K562 (cell line): ENCODE measurements at regions not wholly inside any gene's neighbourhood (a gene's known extent, or its start where the extent isn't known, plus 50 kb on each side); places are given as distances from the start of the nearest gene placed in this dataset.

Experiments
- CTCF ChIP-seq, 3 experiments: IDR thresholded peaks in 2 of 3; conservative IDR thresholded peaks in 1 of 3; 2 replicates each; pipeline ENCODE4 v1.5.1; 2011 to 2012; ENCODE audit warnings: low read length in 3 of 3, mild to moderate bottlenecking in 3 of 3, control low read depth in 2 of 3, improper control_type of control experiment in 1 of 3, inconsistent platforms in 1 of 3, low read depth in 1 of 3, mixed read lengths in 1 of 3, moderate library complexity in 1 of 3; ENCODE audit not compliant: insufficient read depth in 2 of 3
- EP300 ChIP-seq: IDR thresholded peaks from 2 replicates; pipeline ENCODE4 v1.6.1; 2012; ENCODE audit warnings: low read length, improper control_type of control experiment
- EZH2 ChIP-seq: IDR thresholded peaks from 2 replicates; pipeline ENCODE4 v1.6.1; 2012; ENCODE audit warnings: low read depth, mild to moderate bottlenecking, inconsistent platforms, low read length, borderline replicate concordance
- HNRNPH1 ChIP-seq: fragments of 200-400 bp; formaldehyde crosslinking; optimal IDR thresholded peaks from 2 replicates; pipeline ENCODE3; 2017; ENCODE audit warnings: low read depth, mild to moderate bottlenecking, low read length, moderate library complexity
- MLLT1 ChIP-seq, 2 experiments: fragments of 450-650 bp; IDR thresholded peaks; 2 replicates each; pipeline ENCODE4 v1.6.1; 2016
- REST ChIP-seq, 2 experiments: fragments of 450-650 bp; formaldehyde crosslinking in 1 of 2; IDR thresholded peaks; 2 replicates each; pipeline versions ENCODE4 v1.4.0 to v1.6.1; 2014 to 2020; ENCODE audit warnings: mild to moderate bottlenecking in 2 of 2, borderline replicate concordance in 1 of 2, low read depth in 1 of 2
- ZZZ3 ChIP-seq: fragments of 450-650 bp; IDR thresholded peaks from 2 replicates; pipeline ENCODE4 v1.6.1; 2016; ENCODE audit warnings: antibody characterized with exemption, mild to moderate bottlenecking, moderate library complexity
- TF ChIP-seq, protein P1 (sequence below), 2 experiments: fragments of 150-350 bp in 1 of 2; IDR thresholded peaks; 2 replicates each; pipeline ENCODE4 v1.6.1; 2012 to 2016; ENCODE audit warnings: low read depth in 2 of 2, low read length in 2 of 2, mild to moderate bottlenecking in 1 of 2, moderate library complexity in 1 of 2

- TF ChIP-seq CTCF (IDR thresholded peaks at IDR 0.05 in 2 of 3, conservative IDR thresholded peaks at IDR 0.05 in 1 of 3; ENCODE audit: insufficient read depth in 2 of 3, low read depth in 1 of 3, low read length in 3 of 3) (no peak), HNRNPH1 (no peak), EZH2 (no peak), MLLT1 (IDR thresholded peaks at IDR 0.05) (no peak), REST (IDR thresholded peaks at IDR 0.05; ENCODE audit: borderline replicate concordance) (no peak), REST (CRISPR knock-in tag; IDR thresholded peaks at IDR 0.05; ENCODE audit: low read depth) (no peak), ZZZ3 (no peak), EP300 (no peak)
- TF ChIP-seq, protein P1, sequence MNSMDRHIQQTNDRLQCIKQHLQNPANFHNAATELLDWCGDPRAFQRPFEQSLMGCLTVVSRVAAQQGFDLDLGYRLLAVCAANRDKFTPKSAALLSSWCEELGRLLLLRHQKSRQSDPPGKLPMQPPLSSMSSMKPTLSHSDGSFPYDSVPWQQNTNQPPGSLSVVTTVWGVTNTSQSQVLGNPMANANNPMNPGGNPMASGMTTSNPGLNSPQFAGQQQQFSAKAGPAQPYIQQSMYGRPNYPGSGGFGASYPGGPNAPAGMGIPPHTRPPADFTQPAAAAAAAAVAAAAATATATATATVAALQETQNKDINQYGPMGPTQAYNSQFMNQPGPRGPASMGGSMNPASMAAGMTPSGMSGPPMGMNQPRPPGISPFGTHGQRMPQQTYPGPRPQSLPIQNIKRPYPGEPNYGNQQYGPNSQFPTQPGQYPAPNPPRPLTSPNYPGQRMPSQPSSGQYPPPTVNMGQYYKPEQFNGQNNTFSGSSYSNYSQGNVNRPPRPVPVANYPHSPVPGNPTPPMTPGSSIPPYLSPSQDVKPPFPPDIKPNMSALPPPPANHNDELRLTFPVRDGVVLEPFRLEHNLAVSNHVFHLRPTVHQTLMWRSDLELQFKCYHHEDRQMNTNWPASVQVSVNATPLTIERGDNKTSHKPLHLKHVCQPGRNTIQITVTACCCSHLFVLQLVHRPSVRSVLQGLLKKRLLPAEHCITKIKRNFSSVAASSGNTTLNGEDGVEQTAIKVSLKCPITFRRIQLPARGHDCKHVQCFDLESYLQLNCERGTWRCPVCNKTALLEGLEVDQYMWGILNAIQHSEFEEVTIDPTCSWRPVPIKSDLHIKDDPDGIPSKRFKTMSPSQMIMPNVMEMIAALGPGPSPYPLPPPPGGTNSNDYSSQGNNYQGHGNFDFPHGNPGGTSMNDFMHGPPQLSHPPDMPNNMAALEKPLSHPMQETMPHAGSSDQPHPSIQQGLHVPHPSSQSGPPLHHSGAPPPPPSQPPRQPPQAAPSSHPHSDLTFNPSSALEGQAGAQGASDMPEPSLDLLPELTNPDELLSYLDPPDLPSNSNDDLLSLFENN (IDR thresholded peaks at IDR 0.05; ENCODE audit: low read depth in 2 of 2, low read length in 2 of 2): no peak
These were observed 265.0 kb upstream of the GADL1 start for GRCh38 chr3:31159331-31160039.
